Naive B cell (primary cell): ENCODE measurements at regions not wholly inside any gene's neighbourhood (a gene's known extent, or its start where the extent isn't known, plus 50 kb on each side); places are given as distances from the start of the nearest gene placed in this dataset.

Experiments
- ATAC-seq, 2 donors: fragments of 150-1000 bp; cut with Tn5 transposase; 2 replicates each; pipeline ENCODE4 v1.10.0; 2021; ENCODE audit warnings: low read depth in 2 of 2, mild to moderate bottlenecking in 2 of 2, moderate library complexity in 2 of 2
- DNase-seq: peaks from one replicate; pipeline ENCODE4 v3.0.0; 2022
- H3K27ac Mint-ChIP-seq, 6 donors: one replicate each; pipeline ENCODE4 v1.8.0; 2020 to 2022; ENCODE audit warnings: mild to moderate bottlenecking in 6 of 6, mixed read lengths in 6 of 6, moderate library complexity in 5 of 6, inconsistent platforms in 2 of 6
- H3K27me3 Mint-ChIP-seq, 3 donors: one replicate each; pipeline ENCODE4 v1.8.0; 2021 to 2022; ENCODE audit warnings: mixed read lengths in 3 of 3, mild to moderate bottlenecking in 1 of 3
- H3K36me3 Mint-ChIP-seq, 2 donors: one replicate each; pipeline ENCODE4 v1.8.0; 2020 to 2022; ENCODE audit warnings: mixed read lengths in 2 of 2, inconsistent platforms in 1 of 2, mild to moderate bottlenecking in 1 of 2
- H3K4me1 Mint-ChIP-seq, 3 donors: one replicate each; pipeline ENCODE4 v1.8.0; 2020 to 2022; ENCODE audit warnings: mixed read lengths in 3 of 3, inconsistent platforms in 1 of 3, mild to moderate bottlenecking in 1 of 3, moderate library complexity in 1 of 3
- H3K4me3 Mint-ChIP-seq, 8 donors: one replicate each; pipeline ENCODE4 v1.8.0; 2020 to 2022; ENCODE audit warnings: mild to moderate bottlenecking in 8 of 8, mixed read lengths in 8 of 8, moderate library complexity in 8 of 8, inconsistent platforms in 2 of 8
- H3K9me3 Mint-ChIP-seq, 7 donors: one replicate each; pipeline ENCODE4 v1.8.0; 2020 to 2022; ENCODE audit warnings: mixed read lengths in 7 of 7, mild to moderate bottlenecking in 5 of 7, inconsistent platforms in 2 of 7, moderate library complexity in 1 of 7

- ATAC-seq (no peak), DNase-seq (no peak)
- Mint-ChIP-seq H3K36me3 (peaks cover 0 to 12% of the 10 kb centered on the region in 2 donors), H3K27me3 (peaks cover 14 to 35% (median 26%) of the 10 kb centered on the region in 3 donors), H3K4me1 (no peaks in the 10 kb centered on the region), H3K9me3 (peaks cover under 1 to 5% (median 3%) of the 10 kb centered on the region in 7 donors), H3K4me3 (no peak overlapping the region), H3K27ac (no peak overlapping the region)
Observed at GRCh38 chr17:77750427-77751043, 208.0 kb upstream of the TNRC6C start.

GRCh38 chr17:77753246-77753645, 205.3 kb upstream of the TNRC6C start:
- no peak for DNase-seq
- Mint-ChIP-seq H3K4me1 (no peaks in the 10 kb centered on the region), H3K27ac (no peak overlapping the region), H3K4me3 (no peak overlapping the region), H3K9me3 (peaks cover 0 to 5% (median 0%) of the 10 kb centered on the region in 7 donors), H3K36me3 (peaks cover 0 to 13% of the 10 kb centered on the region in 2 donors), H3K27me3 (peaks cover 2 to 27% (median 13%) of the 10 kb centered on the region in 3 donors)
- ATAC-seq = no peak

DNA sequence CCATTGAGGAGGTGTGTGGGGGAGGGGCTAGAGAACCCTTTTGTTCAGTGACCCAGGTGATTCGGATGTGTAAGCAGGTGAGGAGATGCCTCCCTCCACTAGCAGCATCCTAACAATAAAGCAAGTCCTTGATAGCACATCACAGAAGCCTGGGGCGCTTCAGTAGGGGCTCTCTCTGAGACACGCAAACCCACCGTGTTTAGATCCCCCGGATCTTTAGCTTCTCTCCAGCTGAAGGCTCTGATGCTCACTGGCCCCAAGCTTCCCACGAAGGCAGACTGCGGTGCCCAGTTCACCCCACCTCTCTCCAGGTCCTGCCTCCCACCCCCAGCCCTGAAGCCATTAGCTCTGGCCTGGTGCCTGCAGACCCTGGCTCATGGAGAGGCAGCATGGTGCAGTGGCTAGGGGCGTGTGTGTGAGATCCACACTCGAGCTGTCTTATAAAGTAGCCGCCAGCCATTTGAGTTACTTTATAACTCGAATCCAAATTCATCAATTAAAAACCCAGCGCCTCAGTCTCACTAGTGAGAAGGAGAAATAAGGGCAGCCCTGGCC, 204.7 kb upstream of the TNRC6C start:
- DNase-seq (no peak), ATAC-seq (no peak)
- H3K27me3 Mint-ChIP-seq = peaks cover 0 to 30% (median 13%) of the 10 kb centered on the region in 3 donors
- H3K36me3 Mint-ChIP-seq = peaks cover 0 to 13% of the 10 kb centered on the region in 2 donors
- H3K4me1 Mint-ChIP-seq = no peaks in the 10 kb centered on the region
- H3K4me3 Mint-ChIP-seq = no peak overlapping the region
- no peak overlapping the region for H3K27ac Mint-ChIP-seq
- peaks cover 0 to 5% (median 0%) of the 10 kb centered on the region in 7 donors for H3K9me3 Mint-ChIP-seq

GRCh38 chr17:77754956-77755355, 203.5 kb upstream of the TNRC6C start:
- ATAC-seq (no peak), DNase-seq (no peak)
- Mint-ChIP-seq H3K9me3 (peaks cover 0 to 5% (median 0%) of the 10 kb centered on the region in 7 donors), H3K27ac (peak overlapping the region in 1 of 6 donors; percentile 55), H3K27me3 (peaks cover 0 to 30% (median 13%) of the 10 kb centered on the region in 3 donors), H3K4me1 (no peaks in the 10 kb centered on the region), H3K4me3 (no peak overlapping the region), H3K36me3 (peaks cover 0 to 13% of the 10 kb centered on the region in 2 donors)

GRCh38 chr17:77755410-77755963, 203.0 kb upstream of the TNRC6C start:
- Mint-ChIP-seq H3K27me3 (peaks cover under 1 to 30% (median 13%) of the 10 kb centered on the region in 3 donors), H3K36me3 (peaks cover 0 to 13% of the 10 kb centered on the region in 2 donors), H3K4me3 (no peak overlapping the region), H3K27ac (no peak overlapping the region), H3K4me1 (no peaks in the 10 kb centered on the region), H3K9me3 (peaks cover 0 to 5% (median 0%) of the 10 kb centered on the region in 7 donors)
- DNase-seq = no peak
- no peak for ATAC-seq

DNA sequence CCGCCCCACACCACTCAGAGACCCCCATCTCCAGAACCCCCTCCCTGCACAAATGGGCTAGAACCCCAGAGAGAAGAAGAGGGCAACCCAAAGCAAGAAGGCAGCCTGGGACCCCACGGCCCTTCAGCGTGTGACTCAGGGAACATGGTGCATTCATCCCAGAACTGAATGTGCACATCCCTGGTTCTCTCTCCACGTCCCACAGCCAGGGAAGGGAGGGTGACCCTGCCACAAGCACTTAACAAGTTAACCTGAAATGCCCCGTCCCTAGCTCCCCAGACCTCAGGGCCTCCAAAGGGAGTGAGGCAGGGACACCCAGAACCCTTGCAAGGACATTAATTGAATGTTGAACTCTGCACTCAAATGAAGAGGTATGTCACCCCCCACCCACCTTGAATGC, 202.5 kb upstream of the TNRC6C start:
- ATAC-seq = no peak
- Mint-ChIP-seq H3K27me3 (peaks cover 6 to 30% (median 13%) of the 10 kb centered on the region in 3 donors), H3K36me3 (peaks cover 0 to 13% of the 10 kb centered on the region in 2 donors), H3K4me1 (no peaks in the 10 kb centered on the region), H3K9me3 (peaks cover 0 to 5% (median 0%) of the 10 kb centered on the region in 7 donors), H3K4me3 (no peak overlapping the region), H3K27ac (no peak overlapping the region)
- DNase-seq = no peak

GRCh38 chr17:77756846-77757560, 201.5 kb upstream of the TNRC6C start:
- H3K36me3 Mint-ChIP-seq = peaks cover 0 to 13% of the 10 kb centered on the region in 2 donors
- H3K4me1 Mint-ChIP-seq = no peaks in the 10 kb centered on the region
- peaks cover 0 to 5% (median 0%) of the 10 kb centered on the region in 7 donors for H3K9me3 Mint-ChIP-seq
- no peak overlapping the region for H3K4me3 Mint-ChIP-seq
- H3K27ac Mint-ChIP-seq = no peak overlapping the region
- H3K27me3 Mint-ChIP-seq = peaks cover 7 to 30% (median 9%) of the 10 kb centered on the region in 3 donors
- DNase-seq = no peak
- ATAC-seq = no peak

- Mint-ChIP-seq H3K9me3 (peaks cover 0 to 5% (median 0%) of the 10 kb centered on the region in 7 donors), H3K27ac (no peak overlapping the region), H3K4me3 (no peak overlapping the region), H3K36me3 (peaks cover 0 to 13% of the 10 kb centered on the region in 2 donors), H3K27me3 (peaks cover 7 to 30% (median 9%) of the 10 kb centered on the region in 3 donors), H3K4me1 (no peaks in the 10 kb centered on the region)
- DNase-seq = no peak
- no peak for ATAC-seq
Observed at GRCh38 chr17:77757561-77757898, 201.0 kb upstream of the TNRC6C start.

DNA sequence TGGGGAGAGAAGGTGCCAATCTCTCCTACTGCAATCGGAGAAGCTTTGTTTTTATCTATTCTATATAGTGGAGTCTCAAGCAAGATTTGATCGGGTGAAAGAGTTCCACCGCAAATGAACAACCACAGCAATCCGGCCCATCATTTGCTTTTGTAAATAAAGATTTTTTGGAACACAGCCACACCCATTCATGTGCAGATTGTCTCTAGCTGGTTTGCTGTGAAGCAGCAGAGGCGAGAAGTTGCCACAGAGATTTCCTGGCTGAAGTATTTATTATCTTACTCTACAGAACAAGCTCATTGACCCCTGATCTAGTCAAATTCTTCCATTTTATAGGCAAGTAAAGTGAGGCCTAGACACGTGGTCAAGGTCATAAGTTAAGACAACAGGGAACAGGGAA, 195.5 kb upstream of the TNRC6C start:
- Mint-ChIP-seq H3K36me3 (no peaks in the 10 kb centered on the region), H3K4me1 (peaks cover 0 to 6% (median 0%) of the 10 kb centered on the region in 3 donors), H3K9me3 (no peaks in the 10 kb centered on the region), H3K27ac (no peak overlapping the region), H3K4me3 (no peak overlapping the region), H3K27me3 (peaks cover 19 to 41% (median 32%) of the 10 kb centered on the region in 3 donors)
- no peak for ATAC-seq
- no peak for DNase-seq

DNA sequence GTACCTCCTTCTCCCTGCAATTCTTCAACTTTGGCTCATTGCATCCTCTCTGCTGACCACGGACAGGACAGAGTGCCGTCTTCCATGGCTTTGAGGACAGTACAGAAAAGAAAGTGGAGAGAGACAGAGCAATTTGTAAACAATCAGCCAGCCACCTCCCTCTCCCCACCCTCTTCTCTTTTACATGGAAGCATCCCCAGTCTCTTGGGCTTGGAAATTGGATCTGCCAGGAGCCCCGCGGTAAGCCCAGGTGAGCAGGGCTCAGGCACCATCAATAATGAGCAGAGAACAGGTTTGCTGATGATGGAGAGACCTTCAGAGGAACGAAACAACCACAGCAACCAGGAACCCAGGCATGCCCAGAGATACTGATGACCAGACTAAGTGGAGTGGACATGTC, 194.9 kb upstream of the TNRC6C start:
- Mint-ChIP-seq H3K4me3 (no peak overlapping the region), H3K36me3 (no peaks in the 10 kb centered on the region), H3K27ac (no peak overlapping the region), H3K4me1 (peaks cover 0 to 6% (median 0%) of the 10 kb centered on the region in 3 donors), H3K27me3 (peaks cover 19 to 45% (median 32%) of the 10 kb centered on the region in 3 donors), H3K9me3 (no peaks in the 10 kb centered on the region)
- DNase-seq (no peak), ATAC-seq (no peak)

- peaks cover 0 to 6% (median 0%) of the 10 kb centered on the region in 3 donors for H3K4me1 Mint-ChIP-seq
- H3K27ac Mint-ChIP-seq = no peak overlapping the region
- H3K9me3 Mint-ChIP-seq = no peaks in the 10 kb centered on the region
- no peak overlapping the region for H3K4me3 Mint-ChIP-seq
- DNase-seq = no peak
- peaks cover 19 to 60% (median 40%) of the 10 kb centered on the region in 3 donors for H3K27me3 Mint-ChIP-seq
- ATAC-seq = no peak
- H3K36me3 Mint-ChIP-seq = no peaks in the 10 kb centered on the region
Observed at GRCh38 chr17:77765292-77765691, 193.2 kb upstream of the TNRC6C start.

GRCh38 chr17:77767148-77767547, 191.4 kb upstream of the TNRC6C start:
- no peak overlapping the region for H3K4me3 Mint-ChIP-seq
- peaks cover under 1 to 6% (median 1%) of the 10 kb centered on the region in 3 donors for H3K4me1 Mint-ChIP-seq
- no peaks in the 10 kb centered on the region for H3K9me3 Mint-ChIP-seq
- ATAC-seq (no peak), DNase-seq (no peak)
- H3K27ac Mint-ChIP-seq = peak overlapping the region in 1 of 6 donors; percentile 81
- no peaks in the 10 kb centered on the region for H3K36me3 Mint-ChIP-seq
- peaks cover 19 to 55% (median 54%) of the 10 kb centered on the region in 3 donors for H3K27me3 Mint-ChIP-seq

DNA sequence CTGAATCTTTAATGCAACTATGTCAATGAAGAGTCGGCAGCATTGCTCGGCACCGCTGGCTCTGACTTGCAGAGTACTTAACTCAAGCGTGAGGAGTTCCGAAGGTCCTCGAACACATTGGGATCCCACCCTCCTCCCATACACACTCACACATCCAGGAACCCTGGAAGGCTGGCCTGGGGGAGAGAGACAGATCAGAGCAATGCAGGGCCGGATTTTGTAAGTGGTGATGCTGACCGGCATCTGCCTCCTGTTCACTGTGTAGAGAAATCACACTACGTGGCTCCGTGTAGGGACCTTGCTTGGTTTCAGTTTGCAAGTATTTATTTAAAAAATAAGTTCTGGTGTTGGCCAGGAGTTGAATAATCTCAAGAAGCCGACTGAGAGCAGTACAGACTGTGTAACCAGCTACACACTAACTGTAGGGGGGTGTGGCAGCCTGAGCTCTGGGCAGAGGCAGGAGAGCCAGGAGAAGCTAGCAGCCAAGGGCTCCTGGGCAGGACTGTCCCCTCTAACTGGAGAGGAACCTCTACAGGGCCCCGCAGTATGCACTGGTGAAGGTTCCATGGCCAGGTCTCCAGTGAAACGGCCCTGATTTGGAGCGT, 190.2 kb upstream of the TNRC6C start:
- H3K4me1 Mint-ChIP-seq = peaks cover 12 to 18% (median 12%) of the 10 kb centered on the region in 3 donors
- no peaks in the 10 kb centered on the region for H3K36me3 Mint-ChIP-seq
- peaks cover 20 to 64% (median 55%) of the 10 kb centered on the region in 3 donors for H3K27me3 Mint-ChIP-seq
- DNase-seq (no peak), ATAC-seq (no peak)
- H3K27ac Mint-ChIP-seq = no peak overlapping the region
- no peaks in the 10 kb centered on the region for H3K9me3 Mint-ChIP-seq
- no peak overlapping the region for H3K4me3 Mint-ChIP-seq
